ENCODE measurements at regions not wholly inside any gene's neighbourhood (a gene's known extent, or its start where the extent isn't known, plus 50 kb on each side); places are given as distances from the start of the nearest gene placed in this dataset.

GRCh38 chr4:179415037-179415846, 1973.0 kb upstream of the AGA start:
- no peak for DNase-seq (ENCODE audit: low read depth in 2 of 2)

DNA sequence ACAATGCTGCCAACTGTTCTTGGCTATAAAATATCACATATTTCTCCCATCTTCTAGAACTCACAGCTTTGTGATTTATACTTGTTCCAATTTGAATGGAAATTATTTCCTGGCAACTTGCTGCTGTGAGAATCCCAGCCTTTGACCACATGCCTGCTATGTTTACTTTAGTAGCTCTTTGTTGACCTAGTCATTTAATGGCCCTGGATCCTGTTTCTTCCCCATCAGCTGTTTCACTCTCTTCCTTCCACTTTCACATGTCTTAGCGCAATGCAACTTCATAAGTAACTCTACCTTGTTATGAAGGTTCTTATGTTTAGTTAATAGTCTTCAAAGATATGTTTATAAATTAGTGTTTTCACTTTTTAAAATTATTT, 1973.6 kb upstream of the AGA start:
- DNase-seq (ENCODE audit: low read depth in 2 of 2): no peak

- DNase-seq (ENCODE audit: low read depth in 2 of 2): no peak
Measured at GRCh38 chr4:179417357-179417756, 1975.1 kb upstream of the AGA start.

DNA sequence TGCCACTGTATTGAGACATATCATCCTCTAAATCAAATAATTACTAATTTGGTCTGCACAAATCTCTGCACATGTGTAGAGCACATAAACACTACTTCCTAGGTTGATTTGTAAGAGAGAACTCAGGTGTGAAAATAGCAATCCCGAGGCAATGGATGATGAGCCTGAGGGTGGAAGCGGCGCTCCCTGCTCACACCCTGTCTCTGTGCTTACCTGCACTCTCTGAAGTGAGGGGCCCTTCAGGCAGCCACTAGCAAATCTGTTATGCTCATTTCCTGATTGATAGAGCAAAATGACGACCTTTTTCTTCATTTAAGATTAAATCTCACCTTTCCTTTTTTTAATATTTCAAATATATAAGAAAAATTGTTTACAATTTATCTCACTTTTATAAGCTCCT, 1995.7 kb upstream of the AGA start:
- DNase-seq (ENCODE audit: low read depth in 2 of 2): no peak

DNA sequence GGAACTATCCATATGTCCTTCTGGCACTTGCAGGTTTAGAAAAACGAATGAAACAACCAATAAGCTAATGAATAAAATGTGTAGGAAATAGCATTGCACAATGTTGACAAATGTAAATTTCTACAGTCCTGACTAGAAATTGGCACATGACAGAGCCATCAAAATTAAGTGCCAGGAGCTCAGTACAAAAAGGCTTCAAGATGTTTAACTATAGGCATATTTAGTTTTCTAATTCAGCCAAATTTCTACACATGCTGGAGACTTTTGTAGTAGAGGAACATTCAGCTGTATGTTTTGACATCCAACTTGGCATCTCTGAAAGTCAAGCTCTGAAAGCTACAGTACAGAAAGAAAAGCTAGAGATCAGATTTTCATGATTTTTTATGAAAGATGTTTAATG, 1999.4 kb upstream of the AGA start:
- DNase-seq (ENCODE audit: low read depth in 2 of 2): no peak

- no peak for DNase-seq (ENCODE audit: low read depth in 2 of 2)
Measured at GRCh38 chr4:179447308-179447707, 2005.1 kb upstream of the AGA start.

- DNase-seq (ENCODE audit: low read depth in 2 of 2): no peak
Measured at GRCh38 chr4:179465131-179465797, 2023.0 kb upstream of the AGA start.

DNA sequence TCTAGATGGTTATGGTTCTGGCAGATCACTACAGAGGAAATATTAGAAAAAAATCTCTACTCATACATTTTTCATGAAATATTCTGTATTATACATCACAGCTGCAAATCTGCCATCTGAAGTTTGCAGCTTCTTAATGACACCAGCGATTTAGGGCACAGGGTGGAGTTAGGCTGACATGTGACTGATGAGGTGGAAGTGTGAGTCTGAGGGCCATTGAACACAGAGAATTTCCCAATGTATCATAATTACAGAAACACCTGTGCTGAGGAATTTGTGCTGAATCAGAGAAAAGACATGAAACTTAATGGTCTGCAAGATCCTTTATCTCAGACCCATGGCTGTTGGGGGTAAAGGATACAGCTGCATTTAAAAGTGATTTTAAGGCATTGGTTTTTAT, 2025.6 kb upstream of the AGA start:
- DNase-seq (ENCODE audit: low read depth in 2 of 2): no peak

- no peak for DNase-seq (ENCODE audit: low read depth in 2 of 2)
Measured at GRCh38 chr4:179472164-179472563, 2029.9 kb upstream of the AGA start.

DNA sequence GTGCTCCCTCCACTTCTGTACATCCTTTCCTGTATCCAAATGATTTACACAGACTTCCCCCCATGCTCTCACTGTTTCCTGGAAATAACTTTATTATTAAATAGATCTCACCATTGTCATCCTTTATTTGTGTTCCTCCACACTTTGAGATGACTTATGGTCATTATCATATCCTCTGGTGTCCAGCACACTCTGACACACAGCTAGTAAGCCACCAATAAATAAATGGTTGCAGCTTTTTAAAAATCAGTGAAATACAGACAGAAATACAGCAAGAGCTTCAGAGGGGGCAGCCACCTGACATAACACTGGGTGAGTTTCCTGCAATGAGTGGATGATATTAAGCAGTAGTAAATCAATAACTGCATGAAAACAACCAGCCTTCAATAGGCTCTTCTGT, 2036.4 kb upstream of the AGA start:
- no peak for DNase-seq (ENCODE audit: low read depth in 2 of 2)

GRCh38 chr4:179485781-179486180, 2043.5 kb upstream of the AGA start:
- no peak for DNase-seq (ENCODE audit: low read depth in 2 of 2)

DNA sequence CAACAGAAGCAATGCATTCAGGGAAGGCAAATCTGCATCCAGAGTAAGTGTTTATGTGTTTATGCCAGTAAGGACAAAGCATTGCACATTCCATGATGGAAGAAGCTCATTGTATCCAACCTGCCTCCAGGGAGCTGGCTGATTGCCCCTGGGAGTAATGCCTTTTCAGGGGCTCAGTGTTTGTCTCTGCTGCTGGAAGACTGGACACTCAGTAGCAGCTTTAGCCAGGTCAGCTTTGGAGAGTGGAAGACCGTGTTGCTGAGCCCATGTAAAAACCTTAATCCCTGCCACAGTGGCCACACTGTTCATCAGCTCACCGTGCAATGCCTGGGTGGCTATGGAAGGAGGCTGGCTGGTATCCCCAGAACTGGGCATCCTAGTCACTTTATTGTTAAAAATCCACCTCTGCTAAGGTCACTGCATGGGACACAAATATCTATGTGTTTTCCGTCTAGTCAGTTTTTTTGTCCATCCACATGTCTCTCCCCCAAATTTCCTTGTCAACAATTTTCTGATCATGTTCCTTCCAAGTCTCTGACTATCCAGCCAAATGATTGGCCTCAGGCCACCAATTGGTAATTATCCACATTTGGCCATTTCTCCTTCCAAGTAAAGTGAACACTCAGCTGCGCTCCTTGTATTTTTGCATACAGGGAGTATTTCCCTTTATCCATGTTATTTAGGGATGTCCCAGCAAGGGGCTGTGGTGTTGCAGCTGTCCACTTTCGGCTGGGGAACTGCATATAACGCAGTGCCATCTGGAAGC, 2044.5 kb upstream of the AGA start:
- DNase-seq (ENCODE audit: low read depth in 2 of 2): no peak

- no peak for DNase-seq (ENCODE audit: low read depth in 2 of 2)
Measured at GRCh38 chr4:179492260-179493080, 2050.2 kb upstream of the AGA start.

- DNase-seq (ENCODE audit: low read depth in 2 of 2): no peak
Measured at GRCh38 chr4:179503976-179504375, 2061.7 kb upstream of the AGA start.

DNA sequence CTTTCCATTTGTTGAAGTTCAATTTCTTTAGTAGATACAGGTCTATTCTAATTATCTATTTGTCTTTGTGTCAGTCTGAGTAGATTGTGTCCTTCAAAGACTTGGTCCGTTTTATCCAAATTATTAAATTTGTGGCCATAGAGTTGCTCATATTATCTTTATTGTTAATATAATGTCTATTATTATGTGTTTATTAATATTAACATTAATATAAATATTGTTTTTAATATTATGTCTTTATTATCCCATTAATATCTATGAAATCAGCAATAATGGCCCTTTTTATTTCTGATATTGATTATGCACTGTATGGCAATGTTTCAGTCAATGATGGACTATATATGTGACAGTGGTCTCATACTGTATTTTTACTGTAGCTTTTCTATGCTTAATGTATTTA, 2067.3 kb upstream of the AGA start:
- DNase-seq (ENCODE audit: low read depth in 2 of 2): no peak

DNA sequence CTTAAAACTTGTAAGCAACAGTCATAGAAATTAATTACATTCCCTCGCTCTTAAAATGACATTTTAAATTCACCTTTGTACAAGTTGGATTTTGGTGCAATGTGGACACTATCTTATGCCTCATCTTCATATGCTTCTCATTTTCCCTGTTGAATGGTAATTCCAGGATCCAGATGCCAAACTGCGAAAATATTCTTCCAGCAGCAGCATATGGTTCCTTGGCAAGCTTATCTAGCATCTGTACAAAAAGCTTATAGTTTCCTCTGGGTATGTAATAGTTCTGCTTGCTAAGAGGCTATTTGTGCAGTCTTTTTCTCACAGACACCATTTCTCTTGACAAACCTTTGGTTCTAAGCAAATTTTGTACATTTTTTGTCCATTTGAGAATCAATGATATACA, 2079.7 kb upstream of the AGA start:
- no peak for DNase-seq (ENCODE audit: low read depth in 2 of 2)

DNA sequence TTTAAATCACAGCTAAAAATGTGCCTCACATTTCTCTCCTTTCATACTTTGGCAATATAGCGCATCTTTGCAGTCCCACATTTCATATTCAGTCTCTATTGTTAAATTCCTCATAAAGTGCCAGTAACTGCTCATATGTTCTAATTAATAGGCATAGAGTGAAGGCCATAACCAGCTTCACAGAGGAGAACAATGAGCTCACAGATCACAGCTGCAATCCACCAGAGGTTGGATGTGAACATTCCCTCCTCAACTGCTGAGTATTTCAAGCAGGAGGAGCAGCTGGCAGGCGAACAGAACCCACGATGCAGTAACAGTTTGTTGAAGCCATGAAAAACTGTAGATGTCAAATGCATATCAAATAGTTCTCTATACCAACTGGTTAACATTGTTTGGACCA, 2088.7 kb upstream of the AGA start:
- DNase-seq (ENCODE audit: low read depth in 2 of 2): no peak

GRCh38 chr4:179536694-179537093, 2094.5 kb upstream of the AGA start:
- DNase-seq (ENCODE audit: low read depth in 2 of 2): no peak

- no peak for DNase-seq (ENCODE audit: low read depth in 2 of 2)
Measured at GRCh38 chr4:179539641-179540040, 2097.4 kb upstream of the AGA start.

DNA sequence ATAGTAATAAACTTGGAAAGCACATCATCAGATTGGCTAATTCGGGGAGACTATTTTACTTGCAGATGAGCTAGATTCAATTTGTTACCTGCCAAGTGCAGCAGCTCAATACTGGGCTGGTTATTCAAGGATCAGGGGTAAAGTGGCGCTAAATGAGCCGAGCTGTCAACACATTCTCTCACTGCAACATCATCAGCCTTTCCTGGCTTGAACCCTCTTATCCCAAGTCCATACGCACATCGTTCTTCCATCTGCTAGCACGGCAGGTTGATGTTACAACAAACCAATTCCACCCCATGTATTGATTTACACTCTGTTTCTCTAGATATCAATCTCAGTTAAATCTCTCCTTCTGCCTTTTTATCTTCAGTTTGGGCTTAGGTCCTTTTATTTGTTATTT, 2101.5 kb upstream of the AGA start:
- DNase-seq (ENCODE audit: low read depth in 2 of 2): no peak

DNA sequence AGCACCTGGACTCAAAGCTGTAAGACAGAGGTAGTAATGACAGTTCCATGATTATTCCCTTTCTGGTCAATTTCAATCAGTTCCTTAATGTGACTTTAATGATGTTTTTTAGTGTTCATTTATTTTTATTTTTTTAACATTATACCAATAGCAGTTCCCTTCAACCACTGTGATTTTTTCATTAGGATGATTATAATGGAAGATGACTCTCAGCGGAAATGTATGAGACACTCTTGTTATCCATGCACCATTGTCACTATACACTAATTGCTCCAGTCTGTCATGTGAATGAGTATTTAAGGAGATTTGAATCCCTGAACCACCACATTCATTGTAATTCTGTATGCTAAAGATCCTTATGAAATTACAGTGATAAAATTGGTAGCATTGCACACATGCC, 2102.3 kb upstream of the AGA start:
- no peak for DNase-seq (ENCODE audit: low read depth in 2 of 2)

DNA sequence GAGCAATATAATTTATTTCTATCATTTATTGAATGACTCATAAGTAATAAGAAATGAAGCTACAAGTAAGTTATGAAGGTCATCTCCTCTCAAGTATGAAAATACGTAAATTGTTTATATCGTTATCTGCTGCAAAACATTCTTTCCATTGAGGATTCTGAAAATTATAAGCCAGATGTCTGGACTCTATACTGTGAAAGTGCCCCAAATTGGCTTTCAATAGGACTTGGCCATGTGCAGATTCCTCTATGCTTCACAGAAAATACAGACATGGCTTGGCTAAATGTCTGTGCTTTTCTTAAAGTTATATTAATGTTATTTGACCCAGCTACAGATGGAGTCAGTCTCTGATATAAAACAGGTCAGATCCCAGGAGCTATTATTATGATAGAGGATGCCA, 2109.9 kb upstream of the AGA start:
- no peak for DNase-seq (ENCODE audit: low read depth in 2 of 2)

Data from stimulated activated CD8-positive, alpha-beta memory T cell treated with anti-CD3 and anti-CD28 coated beads, Interleukin-7, amount 100 ng/mL, for 1 hour (primary cell).